ENCODE measurements at regions not wholly inside any gene's neighbourhood (a gene's known extent, or its start where the extent isn't known, plus 50 kb on each side); places are given as distances from the start of the nearest gene placed in this dataset.

DNA sequence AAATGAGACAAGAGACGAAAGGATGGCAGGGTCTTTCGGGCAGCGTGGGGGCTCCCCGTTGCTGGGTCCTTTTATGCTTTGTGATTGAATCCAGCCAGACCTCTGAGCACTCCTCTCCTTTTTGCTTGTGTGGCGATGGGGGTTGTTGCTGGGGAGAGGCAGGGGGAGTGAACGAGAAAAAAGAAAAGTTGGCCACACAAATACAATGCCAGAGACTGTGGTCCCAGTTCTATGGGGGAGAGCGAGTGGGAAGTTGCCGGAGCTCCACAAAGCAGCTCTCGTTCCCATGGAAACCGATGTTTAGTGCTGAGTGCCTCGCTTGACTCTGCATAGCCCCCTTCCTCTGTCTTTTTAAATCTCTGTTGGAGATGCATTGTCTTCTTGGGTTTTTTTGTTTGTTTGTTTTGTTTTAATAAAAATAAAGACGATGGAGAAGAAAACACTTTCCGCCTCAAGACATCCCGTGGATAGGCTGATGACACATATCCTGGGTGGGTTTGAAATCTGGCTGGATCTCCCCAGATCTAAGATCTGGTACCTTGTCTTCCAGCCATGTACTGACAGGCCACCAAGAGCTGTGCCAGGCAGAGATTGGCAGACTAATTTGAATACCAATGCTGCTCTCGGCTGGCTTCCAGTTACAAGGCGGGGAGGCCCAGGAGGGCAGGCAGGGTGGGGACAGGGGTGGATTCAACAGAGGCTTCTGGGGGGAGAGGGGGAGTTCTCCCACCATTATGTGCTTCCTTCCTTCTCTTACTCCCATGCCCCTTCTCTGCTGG lies 529.3 kb downstream of the QKI start:
- TF ChIP-seq, protein P1, sequence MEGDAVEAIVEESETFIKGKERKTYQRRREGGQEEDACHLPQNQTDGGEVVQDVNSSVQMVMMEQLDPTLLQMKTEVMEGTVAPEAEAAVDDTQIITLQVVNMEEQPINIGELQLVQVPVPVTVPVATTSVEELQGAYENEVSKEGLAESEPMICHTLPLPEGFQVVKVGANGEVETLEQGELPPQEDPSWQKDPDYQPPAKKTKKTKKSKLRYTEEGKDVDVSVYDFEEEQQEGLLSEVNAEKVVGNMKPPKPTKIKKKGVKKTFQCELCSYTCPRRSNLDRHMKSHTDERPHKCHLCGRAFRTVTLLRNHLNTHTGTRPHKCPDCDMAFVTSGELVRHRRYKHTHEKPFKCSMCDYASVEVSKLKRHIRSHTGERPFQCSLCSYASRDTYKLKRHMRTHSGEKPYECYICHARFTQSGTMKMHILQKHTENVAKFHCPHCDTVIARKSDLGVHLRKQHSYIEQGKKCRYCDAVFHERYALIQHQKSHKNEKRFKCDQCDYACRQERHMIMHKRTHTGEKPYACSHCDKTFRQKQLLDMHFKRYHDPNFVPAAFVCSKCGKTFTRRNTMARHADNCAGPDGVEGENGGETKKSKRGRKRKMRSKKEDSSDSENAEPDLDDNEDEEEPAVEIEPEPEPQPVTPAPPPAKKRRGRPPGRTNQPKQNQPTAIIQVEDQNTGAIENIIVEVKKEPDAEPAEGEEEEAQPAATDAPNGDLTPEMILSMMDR (IDR thresholded peaks at IDR 0.05): no peak

DNA sequence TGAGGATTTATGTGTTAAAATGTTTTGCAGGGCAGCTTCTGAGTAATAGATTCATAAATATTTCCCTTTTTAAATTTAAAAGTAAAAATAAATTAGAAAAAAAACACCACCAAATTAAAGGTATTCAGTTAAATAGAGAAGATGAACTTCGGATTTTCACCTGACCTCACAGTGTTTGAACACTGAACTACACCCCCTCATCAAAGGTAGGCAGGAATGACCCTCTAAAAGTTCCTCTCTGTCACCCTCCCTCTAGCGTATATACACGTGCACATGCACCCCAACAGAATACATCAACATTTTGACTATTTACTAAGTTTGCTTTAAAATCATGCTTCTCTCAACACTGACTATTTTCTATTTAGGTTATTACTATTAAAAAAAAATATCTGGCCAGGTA lies 528.3 kb downstream of the QKI start:
- TF ChIP-seq, protein P1 (IDR thresholded peaks at IDR 0.05): no peak

GRCh38 chr6:163941624-163941976 lies 527.1 kb downstream of the QKI start:
- TF ChIP-seq, protein P1 (IDR thresholded peaks at IDR 0.05): no peak

- TF ChIP-seq, protein P1 (IDR thresholded peaks at IDR 0.05): no peak
Observed at GRCh38 chr6:163940705-163941623, 526.4 kb downstream of the QKI start.

GRCh38 chr6:163937071-163937470 lies 522.6 kb downstream of the QKI start:
- TF ChIP-seq, protein P1 (IDR thresholded peaks at IDR 0.05): no peak

- TF ChIP-seq, protein P1 (IDR thresholded peaks at IDR 0.05): no peak
Observed at GRCh38 chr6:163935158-163935762, 520.7 kb downstream of the QKI start.

DNA sequence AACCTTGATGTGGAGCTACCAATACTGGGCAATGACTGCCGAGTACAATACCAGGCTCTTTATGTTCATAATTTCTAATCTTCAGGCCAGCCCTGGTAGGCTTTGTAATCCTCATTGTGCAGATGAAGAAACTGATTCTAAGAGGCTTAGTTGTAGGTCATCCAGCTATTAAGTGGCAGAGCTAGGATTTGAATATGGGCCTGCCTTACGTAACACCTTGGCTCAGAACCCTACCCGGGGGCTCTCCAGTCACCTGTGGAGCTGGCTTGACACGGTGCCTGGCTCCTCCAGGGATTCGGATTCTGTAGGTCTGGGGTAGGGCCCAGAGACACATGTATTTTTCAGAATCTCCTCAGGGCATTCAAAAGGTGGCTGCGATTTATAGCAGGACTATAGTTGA lies 515.5 kb downstream of the QKI start:
- TF ChIP-seq, protein P1 (IDR thresholded peaks at IDR 0.05): no peak
